CD4-positive, alpha-beta T cell treated with Interleukin-1 beta for 1 hour (primary cell): ENCODE measurements at regions not wholly inside any gene's neighbourhood (a gene's known extent, or its start where the extent isn't known, plus 50 kb on each side); places are given as distances from the start of the nearest gene placed in this dataset.

Experiments used
- DNase-seq, 2 donors: peaks; one replicate each; pipeline ENCODE4 v3.0.0-alpha.2; 2020 to 2022

DNA sequence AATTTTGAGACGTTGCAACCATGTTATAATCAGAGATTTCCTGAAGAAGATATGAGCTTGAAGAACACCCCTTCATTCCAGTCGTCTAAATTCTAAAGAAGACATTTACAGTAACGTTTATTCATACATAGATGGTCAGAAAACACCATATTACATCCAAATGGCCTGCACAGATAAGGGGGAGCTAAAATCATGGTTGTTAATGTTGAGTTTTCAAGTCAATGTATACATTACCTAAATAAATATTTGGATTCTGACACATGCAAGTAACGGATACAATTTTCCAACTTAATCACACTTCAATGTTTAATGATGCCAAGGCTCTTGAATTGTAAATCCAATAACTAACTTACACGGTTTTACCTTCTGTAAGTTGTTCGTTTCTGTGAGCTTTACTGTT is 318.4 kb downstream of the SLC6A15 start:
- no peak for DNase-seq

GRCh38 chr12:84585776-84586395 is 326.7 kb downstream of the SLC6A15 start:
- no peak for DNase-seq

- DNase-seq = no peak
Measured at GRCh38 chr12:84572196-84572595, 340.4 kb downstream of the SLC6A15 start.

- DNase-seq = no peak
Measured at GRCh38 chr12:84562331-84562730, 350.3 kb downstream of the SLC6A15 start.

DNA sequence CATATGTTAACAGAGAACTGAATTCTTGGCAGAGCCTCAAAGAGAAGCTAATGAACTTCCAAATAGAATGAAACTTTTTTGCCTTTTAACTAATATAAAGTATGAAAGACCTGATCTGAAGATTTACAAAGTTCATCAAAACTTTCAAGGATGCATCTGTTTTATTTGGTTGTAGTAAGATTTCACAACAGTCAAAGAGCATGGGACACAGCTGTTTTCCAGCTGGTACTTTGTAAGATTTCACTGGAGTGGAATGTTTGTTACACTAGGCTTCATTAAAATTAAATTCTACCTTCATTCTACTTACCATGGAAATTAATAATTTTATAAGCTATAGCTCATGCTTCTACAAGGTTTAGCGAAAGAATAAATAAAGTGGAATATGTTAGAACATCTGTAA is 351.2 kb downstream of the SLC6A15 start:
- DNase-seq = no peak

- no peak for DNase-seq
Measured at GRCh38 chr12:84554199-84554723, 358.3 kb downstream of the SLC6A15 start.

- DNase-seq = no peak
Measured at GRCh38 chr12:84553331-84554117, 359.1 kb downstream of the SLC6A15 start.

GRCh38 chr12:84551373-84551772 is 361.2 kb downstream of the SLC6A15 start:
- DNase-seq = no peak

- no peak for DNase-seq
Measured at GRCh38 chr12:84550518-84550917, 362.1 kb downstream of the SLC6A15 start.

GRCh38 chr12:84542289-84542688 is 370.3 kb downstream of the SLC6A15 start:
- DNase-seq = no peak

GRCh38 chr12:84537666-84538065 is 374.9 kb downstream of the SLC6A15 start:
- DNase-seq = no peak

GRCh38 chr12:84512751-84513150 is 399.8 kb downstream of the SLC6A15 start:
- DNase-seq = no peak

- no peak for DNase-seq
Measured at GRCh38 chr12:84508851-84509260, 403.7 kb downstream of the SLC6A15 start.

- no peak for DNase-seq
Measured at GRCh38 chr12:84507956-84508850, 404.4 kb downstream of the SLC6A15 start.

GRCh38 chr12:84506282-84506681 is 406.3 kb downstream of the SLC6A15 start:
- no peak for DNase-seq

DNA sequence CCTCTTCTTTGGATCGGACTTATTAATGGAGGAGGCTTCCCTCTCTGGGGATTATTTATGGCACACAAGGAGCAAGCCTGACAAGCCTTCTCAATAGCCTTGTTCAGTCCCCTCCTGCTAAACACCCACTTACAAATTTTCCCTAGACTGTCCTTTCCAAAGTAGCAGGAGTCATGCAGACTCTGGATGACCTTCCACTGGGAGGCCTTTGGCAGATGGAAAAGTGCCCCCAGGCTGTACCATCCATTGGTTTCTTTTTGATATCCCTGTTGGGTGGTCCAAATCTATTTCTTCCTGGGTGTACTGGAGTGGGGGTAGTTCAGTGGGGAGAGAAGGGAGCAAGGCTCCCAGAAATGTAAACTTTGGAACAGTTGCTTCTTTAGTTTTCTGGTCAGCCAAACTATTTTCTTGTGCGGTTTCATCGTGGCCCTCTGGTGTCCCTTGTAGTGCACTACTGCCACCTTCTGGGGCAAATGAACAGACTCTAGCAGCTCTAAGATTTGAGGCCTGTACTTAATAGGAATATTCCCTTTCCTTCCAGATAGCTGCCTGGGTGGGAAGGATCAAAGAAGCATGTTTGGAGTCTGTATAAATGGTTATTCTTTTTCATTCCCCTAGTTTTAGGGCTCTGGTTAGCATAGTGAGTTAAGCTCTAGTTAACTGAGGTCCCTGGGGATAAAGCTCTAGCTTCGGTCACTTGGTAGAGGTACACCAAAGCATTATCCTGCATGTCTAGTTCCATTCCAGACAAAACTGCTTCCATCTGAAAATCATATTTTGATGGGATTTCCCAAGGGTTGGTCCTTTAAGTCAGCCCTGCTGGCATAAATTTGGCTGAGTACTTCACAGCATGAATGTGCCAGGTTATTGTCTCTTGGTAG is 409.5 kb downstream of the SLC6A15 start:
- peak in 1 of 2 donors; percentile 6 for DNase-seq

DNA sequence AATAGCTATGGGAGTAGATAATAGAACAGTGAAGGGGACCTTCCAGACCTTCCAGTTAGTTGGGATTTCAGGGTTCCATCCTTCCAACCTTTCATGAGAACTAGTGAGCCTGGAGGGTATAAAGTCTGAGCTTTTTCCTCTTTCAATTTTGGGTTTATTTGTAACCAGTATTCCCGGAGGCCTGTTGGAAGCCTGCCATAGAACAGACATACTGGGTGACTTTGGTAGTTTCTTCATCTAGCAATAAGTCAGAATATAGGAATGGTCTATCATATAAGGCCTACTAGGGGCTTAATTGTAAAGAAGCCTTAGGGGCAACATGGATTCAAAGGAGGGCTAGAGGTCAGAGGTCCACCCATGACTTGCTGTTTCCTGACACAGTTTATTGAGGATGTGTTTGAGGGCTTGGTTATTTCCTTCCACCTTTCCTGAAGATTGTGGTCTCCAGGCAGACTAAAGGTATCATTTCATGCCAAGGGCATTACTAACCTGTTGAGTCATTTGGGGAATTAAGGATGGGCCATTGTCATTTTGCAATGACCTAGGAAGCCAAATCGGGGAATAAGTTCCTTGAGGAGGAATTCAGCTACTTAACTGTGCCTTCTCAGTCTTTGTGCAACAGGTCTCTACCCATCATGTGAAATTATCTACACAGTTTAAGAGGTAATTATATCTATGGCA is 410.3 kb downstream of the SLC6A15 start:
- no peak for DNase-seq

GRCh38 chr12:84497819-84498218 is 414.8 kb downstream of the SLC6A15 start:
- DNase-seq = no peak

DNA sequence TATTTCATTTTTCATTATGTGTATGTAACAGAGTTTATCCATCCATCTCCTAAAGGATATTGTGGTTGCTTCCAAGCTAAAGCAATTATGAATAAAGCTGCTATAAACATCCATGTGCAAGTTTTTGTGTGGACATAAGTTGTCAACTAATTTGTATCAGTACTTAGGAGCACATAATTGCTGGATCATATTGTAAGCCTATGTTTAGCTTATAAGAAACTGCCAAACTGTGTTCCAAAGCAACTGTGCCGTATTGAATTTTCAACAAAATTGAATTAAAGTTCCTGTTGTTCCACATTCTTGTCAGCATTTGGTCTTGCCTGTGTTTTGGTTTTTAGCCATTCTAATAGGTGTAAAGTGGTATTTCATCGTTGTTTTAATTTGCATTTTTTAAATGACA is 416.9 kb downstream of the SLC6A15 start:
- no peak for DNase-seq

DNA sequence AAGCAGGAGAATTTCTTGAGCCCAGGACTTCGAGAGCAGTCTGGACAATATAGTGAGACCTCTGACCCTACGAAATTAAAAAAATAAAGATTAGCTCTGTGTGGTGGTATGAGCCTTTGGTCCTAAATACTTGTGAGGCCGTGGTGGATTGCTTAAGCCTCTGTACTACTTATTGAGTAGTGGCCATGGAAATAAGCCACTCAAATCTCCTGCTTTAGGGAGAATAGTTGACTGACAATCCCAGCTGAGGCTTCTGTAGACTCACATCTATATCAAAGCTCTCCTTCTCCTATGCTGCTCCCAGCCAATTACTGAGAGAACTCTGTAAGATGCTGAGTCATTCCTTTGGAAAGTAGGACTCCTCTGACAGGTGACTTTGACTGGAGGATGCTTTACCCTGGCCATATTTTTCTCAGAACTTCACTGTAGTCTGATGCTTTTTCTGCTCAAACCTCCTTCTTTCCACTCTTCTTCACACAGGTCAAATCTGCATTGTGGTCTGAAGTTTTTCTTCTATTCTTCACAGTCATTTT is 420.2 kb downstream of the SLC6A15 start:
- no peak for DNase-seq

- DNase-seq = no peak
Measured at GRCh38 chr12:84484798-84485197, 427.8 kb downstream of the SLC6A15 start.
